ENCODE measurements at regions not wholly inside any gene's neighbourhood (a gene's known extent, or its start where the extent isn't known, plus 50 kb on each side); places are given as distances from the start of the nearest gene placed in this dataset.

DNA sequence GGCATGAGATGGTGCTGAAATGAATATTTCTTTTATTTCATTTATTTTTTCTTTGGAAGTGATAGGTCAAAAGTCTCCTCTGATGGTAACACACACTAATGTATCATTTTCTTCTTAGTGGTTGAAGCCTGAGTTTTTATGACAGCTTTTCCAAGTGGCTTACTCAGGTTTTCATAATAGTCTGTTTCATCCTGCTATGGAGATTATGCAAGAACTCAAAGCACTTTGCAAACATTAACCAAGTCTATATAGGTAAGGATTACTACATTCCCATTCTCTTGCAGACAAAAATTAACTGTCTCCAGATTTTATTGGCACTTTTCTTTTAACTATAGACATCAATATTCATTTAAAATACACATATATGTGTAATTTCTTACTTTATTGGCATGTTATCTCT, 572.6 kb upstream of the GCFC2 start:
- ChIA-PET POLR2A (ENCODE audit: unreplicated experiment) (no interaction called here), CTCF (no interaction called here)
- H2AFZ ChIP-seq (ENCODE audit: low read length) = no peak overlapping the region
- DNase-seq (no peak), ATAC-seq (no peak)
- no peaks in the 10 kb centered on the region for H3K9me3 ChIP-seq (ENCODE audit: low read length)
- no peaks in the 10 kb centered on the region for H3K9me2 ChIP-seq (replicated peaks; ENCODE audit: low read length)
- H4K20me1 ChIP-seq (ENCODE audit: low read length) = no peaks in the 10 kb centered on the region
- no peaks in the 10 kb centered on the region for H3K4me1 ChIP-seq (ENCODE audit: insufficient read depth, low read length)
- no peaks in the 10 kb centered on the region for H3F3A ChIP-seq (ENCODE audit: low read length, unreplicated experiment)
- no peaks in the 10 kb centered on the region for H3K79me2 ChIP-seq (ENCODE audit: low read length)
- H3K9ac ChIP-seq (ENCODE audit: low read length) = no peak overlapping the region
- H3K4me2 ChIP-seq (ENCODE audit: low read length) = no peak overlapping the region
- no peaks in the 10 kb centered on the region for H3K36me3 ChIP-seq (ENCODE audit: low read depth, low read length)
- H3K27ac ChIP-seq (ENCODE audit: low read length) = no peak overlapping the region
- H3K27me3 ChIP-seq (ENCODE audit: low read length) = no peaks in the 10 kb centered on the region
- TF ChIP-seq EZH2phosphoT487 (IDR thresholded peaks at IDR 0.05; ENCODE audit: borderline replicate concordance, low read length) (no peak), EZH2 (IDR thresholded peaks at IDR 0.05; ENCODE audit: low read length, unreplicated experiment) (no peak)
- TF ChIP-seq, protein P1, sequence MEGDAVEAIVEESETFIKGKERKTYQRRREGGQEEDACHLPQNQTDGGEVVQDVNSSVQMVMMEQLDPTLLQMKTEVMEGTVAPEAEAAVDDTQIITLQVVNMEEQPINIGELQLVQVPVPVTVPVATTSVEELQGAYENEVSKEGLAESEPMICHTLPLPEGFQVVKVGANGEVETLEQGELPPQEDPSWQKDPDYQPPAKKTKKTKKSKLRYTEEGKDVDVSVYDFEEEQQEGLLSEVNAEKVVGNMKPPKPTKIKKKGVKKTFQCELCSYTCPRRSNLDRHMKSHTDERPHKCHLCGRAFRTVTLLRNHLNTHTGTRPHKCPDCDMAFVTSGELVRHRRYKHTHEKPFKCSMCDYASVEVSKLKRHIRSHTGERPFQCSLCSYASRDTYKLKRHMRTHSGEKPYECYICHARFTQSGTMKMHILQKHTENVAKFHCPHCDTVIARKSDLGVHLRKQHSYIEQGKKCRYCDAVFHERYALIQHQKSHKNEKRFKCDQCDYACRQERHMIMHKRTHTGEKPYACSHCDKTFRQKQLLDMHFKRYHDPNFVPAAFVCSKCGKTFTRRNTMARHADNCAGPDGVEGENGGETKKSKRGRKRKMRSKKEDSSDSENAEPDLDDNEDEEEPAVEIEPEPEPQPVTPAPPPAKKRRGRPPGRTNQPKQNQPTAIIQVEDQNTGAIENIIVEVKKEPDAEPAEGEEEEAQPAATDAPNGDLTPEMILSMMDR (conservative IDR thresholded peaks at IDR 0.05; ENCODE audit: low read depth, low read length) = no peak
- no peak overlapping the region for H3K4me3 ChIP-seq (ENCODE audit: low read length)
- intact Hi-C loops (cut with micrococcal nuclease) = no loop called here
- no TSS peak for BruUV-seq (replicated peaks)

DNA sequence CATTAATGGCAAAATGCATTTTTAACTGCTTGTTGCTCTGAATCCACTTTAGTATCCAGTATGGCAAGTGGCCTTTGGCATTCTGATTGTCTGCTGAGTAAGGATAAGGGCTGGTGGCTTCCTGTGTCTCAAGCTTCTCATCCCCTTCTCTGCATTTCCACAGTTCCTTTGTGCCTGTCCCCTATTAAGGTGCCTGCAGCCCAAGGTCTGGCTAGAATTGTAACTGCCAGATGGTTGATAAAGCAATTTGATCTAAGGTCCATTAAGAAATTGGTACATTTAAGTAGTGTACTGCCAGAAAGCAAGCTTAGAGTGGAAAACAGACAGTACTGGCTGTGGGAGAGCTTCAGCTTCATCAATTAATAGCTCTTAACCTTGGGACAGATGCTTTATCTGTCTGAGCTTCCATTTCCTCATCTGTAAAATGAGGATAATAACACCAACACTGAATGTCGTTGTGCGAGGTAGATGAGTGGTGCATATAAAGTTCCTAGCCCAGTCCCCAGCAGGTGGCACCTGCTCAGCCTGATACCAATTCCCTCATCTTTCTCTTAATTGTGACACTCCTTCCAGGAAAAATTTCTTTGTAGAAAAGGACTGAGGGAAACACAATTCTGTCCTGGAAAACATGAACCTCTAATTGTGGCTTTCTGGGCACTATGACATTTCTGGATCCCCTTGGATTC, 570.6 kb upstream of the GCFC2 start:
- no peak for ATAC-seq
- no TSS peak for BruUV-seq (replicated peaks)

DNA sequence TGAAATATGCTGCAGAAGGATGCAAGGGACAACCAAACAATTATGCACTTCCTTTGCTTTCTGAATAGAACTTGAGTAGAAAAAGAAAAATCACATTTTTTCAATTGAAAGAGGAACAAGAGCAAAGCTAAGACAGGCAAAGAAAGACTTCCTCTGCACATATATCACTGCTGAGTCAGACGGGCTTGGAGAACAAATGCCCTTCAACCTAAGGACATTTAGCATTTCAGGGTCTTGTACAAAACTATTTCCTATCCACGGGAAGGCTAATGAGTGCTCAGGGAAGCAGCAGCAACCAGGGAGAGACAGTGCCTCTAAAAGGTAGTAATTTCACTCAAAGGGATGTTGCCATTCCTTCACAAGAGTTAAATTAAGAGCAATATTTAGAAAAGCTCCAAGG, 570.0 kb upstream of the GCFC2 start:
- Histone ChIP-seq H3K4me2 (ENCODE audit: low read length) (no peak overlapping the region), H3K9me3 (ENCODE audit: low read length) (no peaks in the 10 kb centered on the region), H2AFZ (ENCODE audit: low read length) (no peak overlapping the region), H4K20me1 (ENCODE audit: low read length) (no peaks in the 10 kb centered on the region), H3K36me3 (ENCODE audit: low read depth, low read length) (no peaks in the 10 kb centered on the region), H3K4me1 (ENCODE audit: insufficient read depth, low read length) (no peaks in the 10 kb centered on the region), H3K27me3 (ENCODE audit: low read length) (no peaks in the 10 kb centered on the region), H3K9ac (ENCODE audit: low read length) (no peak overlapping the region), H3K4me3 (ENCODE audit: low read length) (no peak overlapping the region), H3K27ac (ENCODE audit: low read length) (no peak overlapping the region), H3K79me2 (ENCODE audit: low read length) (no peaks in the 10 kb centered on the region), H3F3A (ENCODE audit: low read length, unreplicated experiment) (no peaks in the 10 kb centered on the region), H3K9me2 (replicated peaks; ENCODE audit: low read length) (no peaks in the 10 kb centered on the region)
- intact Hi-C loops (cut with micrococcal nuclease) = no loop called here
- ChIA-PET CTCF (no interaction called here), POLR2A (ENCODE audit: unreplicated experiment) (no interaction called here)
- TF ChIP-seq EZH2 (IDR thresholded peaks at IDR 0.05; ENCODE audit: low read length, unreplicated experiment) (no peak), EZH2phosphoT487 (IDR thresholded peaks at IDR 0.05; ENCODE audit: borderline replicate concordance, low read length) (no peak)
- TF ChIP-seq, protein P1 (conservative IDR thresholded peaks at IDR 0.05; ENCODE audit: low read depth, low read length) = no peak
- no TSS peak for BruUV-seq (replicated peaks)
- DNase-seq = no peak
- ATAC-seq = no peak

More for the DNA sequence above, 570.6 kb upstream of the GCFC2 start:
- Histone ChIP-seq H3K27ac (ENCODE audit: low read length) (no peak overlapping the region), H3K4me2 (ENCODE audit: low read length) (no peak overlapping the region), H3K9me2 (replicated peaks; ENCODE audit: low read length) (no peaks in the 10 kb centered on the region), H3K79me2 (ENCODE audit: low read length) (no peaks in the 10 kb centered on the region), H3K4me1 (ENCODE audit: insufficient read depth, low read length) (no peaks in the 10 kb centered on the region), H3K27me3 (ENCODE audit: low read length) (no peaks in the 10 kb centered on the region), H3K4me3 (ENCODE audit: low read length) (no peak overlapping the region), H4K20me1 (ENCODE audit: low read length) (no peaks in the 10 kb centered on the region), H2AFZ (ENCODE audit: low read length) (no peak overlapping the region), H3K36me3 (ENCODE audit: low read depth, low read length) (no peaks in the 10 kb centered on the region), H3K9ac (ENCODE audit: low read length) (no peak overlapping the region), H3F3A (ENCODE audit: low read length, unreplicated experiment) (no peaks in the 10 kb centered on the region), H3K9me3 (ENCODE audit: low read length) (no peaks in the 10 kb centered on the region)
- POLR2A ChIA-PET (ENCODE audit: unreplicated experiment) = no interaction called here
- DNase-seq = no peak
- CTCF ChIA-PET = no interaction called here
- TF ChIP-seq EZH2 (IDR thresholded peaks at IDR 0.05; ENCODE audit: low read length, unreplicated experiment) (no peak), EZH2phosphoT487 (IDR thresholded peaks at IDR 0.05; ENCODE audit: borderline replicate concordance, low read length) (no peak)
- TF ChIP-seq, protein P1 (conservative IDR thresholded peaks at IDR 0.05; ENCODE audit: low read depth, low read length) = no peak
- intact Hi-C loops (cut with micrococcal nuclease) = no loop called here
